Smooth muscle cell (in vitro differentiated cells): ENCODE measurements at regions not wholly inside any gene's neighbourhood (a gene's known extent, or its start where the extent isn't known, plus 50 kb on each side); places are given as distances from the start of the nearest gene placed in this dataset.
A peak's percentile ranks its signal among the peaks of the same experiment; 100 is the strongest.

Experiments
- DNase-seq: peaks from one replicate; lab custom pipeline; 2025; ENCODE audit not compliant: unreplicated experiment; lab: John Stamatoyannopoulos, UW
- H2AFZ ChIP-seq: fragments of 200-600 bp; sonication (generic); 2 replicates; pipeline ENCODE4 v1.6.0; 2016; ENCODE audit warnings: antibody characterized with exemption, low read depth, mild to moderate bottlenecking
- H3F3A ChIP-seq: fragments of 200-600 bp; sonication (generic); 2 replicates; pipeline ENCODE4 v1.6.0; 2017; ENCODE audit warnings: antibody characterized with exemption, low read depth
- H3K27ac ChIP-seq: fragments of 200-600 bp; sonication (generic); 2 replicates; pipeline ENCODE4 v1.5.1; 2016; ENCODE audit warnings: low read depth, mild to moderate bottlenecking
- H3K27me3 ChIP-seq: fragments of 200-600 bp; sonication (generic); 2 replicates; pipeline ENCODE4 v1.6.1; 2016; ENCODE audit warnings: low read depth, mild to moderate bottlenecking
- H3K36me3 ChIP-seq: fragments of 200-600 bp; sonication (generic); 2 replicates; pipeline ENCODE4 v1.5.1; 2016; ENCODE audit warnings: low read depth
- H3K4me1 ChIP-seq: fragments of 200-600 bp; sonication (generic); 2 replicates; pipeline ENCODE4 v1.5.1; 2016; ENCODE audit warnings: low read depth
- H3K4me2 ChIP-seq: fragments of 200-600 bp; sonication (generic); 2 replicates; pipeline ENCODE4 v1.6.0; 2016; ENCODE audit warnings: mild to moderate bottlenecking
- H3K4me3 ChIP-seq: fragments of 200-600 bp; sonication (generic); 2 replicates; pipeline ENCODE4 v1.5.1; 2016; ENCODE audit warnings: mild to moderate bottlenecking
- H3K79me2 ChIP-seq: fragments of 200-600 bp; sonication (generic); 2 replicates; pipeline ENCODE4 v1.6.0; 2016; ENCODE audit warnings: low read depth, mild to moderate bottlenecking
- H3K9ac ChIP-seq: fragments of 200-600 bp; sonication (generic); 2 replicates; pipeline ENCODE4 v1.6.0; 2016; ENCODE audit warnings: low read depth
- H3K9me3 ChIP-seq: fragments of 200-600 bp; sonication (generic); replicated peaks from 2 replicates; pipeline ENCODE4 v1.5.1; 2016; ENCODE audit warnings: low read depth
- H4K20me1 ChIP-seq: fragments of 200-600 bp; sonication (generic); 2 replicates; pipeline ENCODE4 v1.6.0; 2016; ENCODE audit warnings: low read depth
- WGBS: methylation state at CpG from one replicate; pipeline ENCODE4 v1.1.7; 2016; ENCODE audit warnings: low lambda C conversion rate; 5-methylcytosine and 5-hydroxymethylcytosine counted together
- TF ChIP-seq, protein P1 (sequence below): fragments of 200-600 bp; sonication (generic); IDR thresholded peaks from 2 replicates; pipeline ENCODE4 v1.5.1; 2017; ENCODE audit warnings: borderline replicate concordance, mild to moderate bottlenecking, antibody characterized with exemption; ENCODE audit not compliant: insufficient read depth, poor library complexity, severe bottlenecking

- no peaks in the 10 kb centered on the region for H3K9me3 ChIP-seq
- no peaks in the 10 kb centered on the region for H3K27me3 ChIP-seq
- peak overlapping the region; percentile 22 for H3K4me3 ChIP-seq
- no peak overlapping the region for H3K9ac ChIP-seq
- H3K36me3 ChIP-seq, result no peaks in the 10 kb centered on the region
- H4K20me1 ChIP-seq, result no peaks in the 10 kb centered on the region
- no peak for DNase-seq
- H3K79me2 ChIP-seq, result no peaks in the 10 kb centered on the region
- H3K4me2 ChIP-seq, result peak overlapping the region; percentile 46
- TF ChIP-seq, protein P1, sequence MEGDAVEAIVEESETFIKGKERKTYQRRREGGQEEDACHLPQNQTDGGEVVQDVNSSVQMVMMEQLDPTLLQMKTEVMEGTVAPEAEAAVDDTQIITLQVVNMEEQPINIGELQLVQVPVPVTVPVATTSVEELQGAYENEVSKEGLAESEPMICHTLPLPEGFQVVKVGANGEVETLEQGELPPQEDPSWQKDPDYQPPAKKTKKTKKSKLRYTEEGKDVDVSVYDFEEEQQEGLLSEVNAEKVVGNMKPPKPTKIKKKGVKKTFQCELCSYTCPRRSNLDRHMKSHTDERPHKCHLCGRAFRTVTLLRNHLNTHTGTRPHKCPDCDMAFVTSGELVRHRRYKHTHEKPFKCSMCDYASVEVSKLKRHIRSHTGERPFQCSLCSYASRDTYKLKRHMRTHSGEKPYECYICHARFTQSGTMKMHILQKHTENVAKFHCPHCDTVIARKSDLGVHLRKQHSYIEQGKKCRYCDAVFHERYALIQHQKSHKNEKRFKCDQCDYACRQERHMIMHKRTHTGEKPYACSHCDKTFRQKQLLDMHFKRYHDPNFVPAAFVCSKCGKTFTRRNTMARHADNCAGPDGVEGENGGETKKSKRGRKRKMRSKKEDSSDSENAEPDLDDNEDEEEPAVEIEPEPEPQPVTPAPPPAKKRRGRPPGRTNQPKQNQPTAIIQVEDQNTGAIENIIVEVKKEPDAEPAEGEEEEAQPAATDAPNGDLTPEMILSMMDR, result no peak
- 74% methylated on average over 5 of the region's 5 CpGs for WGBS
- H3F3A ChIP-seq, result no peaks in the 10 kb centered on the region
- H3K27ac ChIP-seq, result peak overlapping the region; percentile 5
- H3K4me1 ChIP-seq, result no peaks in the 10 kb centered on the region
- no peak overlapping the region for H2AFZ ChIP-seq
These were observed 262.0 kb upstream of the JARID2 start for GRCh38 chr6:14983599-14984518.

DNA sequence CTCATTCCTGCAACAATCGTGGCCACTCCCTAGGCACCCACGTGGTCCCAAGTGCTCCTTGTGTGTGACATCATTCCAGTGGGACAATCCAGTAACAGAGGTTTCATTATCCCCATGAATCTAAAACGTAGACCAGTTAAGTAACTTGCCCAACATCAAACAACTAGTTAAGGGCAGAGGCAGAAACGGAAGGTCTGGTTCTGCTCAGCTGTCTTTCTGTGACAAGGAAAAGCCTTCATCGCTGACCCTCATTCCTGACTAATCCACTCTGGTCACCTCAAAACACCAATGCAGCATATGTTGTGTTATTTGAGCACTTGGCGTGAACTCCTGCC lies 261.4 kb upstream of the JARID2 start:
- Histone ChIP-seq H3K4me2 (peak overlapping the region; percentile 46), H3K9ac (no peak overlapping the region), H3K4me1 (no peaks in the 10 kb centered on the region), H3K4me3 (peak overlapping the region; percentile 22), H3K9me3 (no peaks in the 10 kb centered on the region), H3K36me3 (no peaks in the 10 kb centered on the region), H3K27ac (peak overlapping the region; percentile 5), H4K20me1 (no peaks in the 10 kb centered on the region), H3K27me3 (no peaks in the 10 kb centered on the region), H3F3A (no peaks in the 10 kb centered on the region), H3K79me2 (no peaks in the 10 kb centered on the region), H2AFZ (no peak overlapping the region)
- no peak for DNase-seq
- WGBS, result 22% methylated on average over 6 of the region's 6 CpGs
- TF ChIP-seq, protein P1, result no peak

DNA sequence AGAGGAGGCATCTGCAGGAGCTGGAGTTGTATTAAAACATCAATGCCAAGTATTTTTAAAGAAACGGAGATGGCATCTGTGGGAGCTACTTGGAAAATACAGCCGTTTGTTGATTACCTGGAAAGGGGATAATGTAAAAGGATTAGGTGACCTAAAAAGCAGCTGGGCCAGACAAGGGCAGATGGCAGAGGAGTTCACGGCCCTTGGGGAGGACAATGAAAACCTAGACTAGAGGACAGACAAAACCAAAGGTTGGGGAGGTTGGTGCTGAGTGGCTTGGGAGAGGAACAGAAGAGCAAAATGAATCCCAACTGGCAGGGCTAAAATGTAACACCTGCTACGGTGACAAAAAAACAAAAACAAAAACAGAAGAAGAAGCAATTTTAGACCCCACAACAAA lies 260.5 kb upstream of the JARID2 start:
- no peaks in the 10 kb centered on the region for H3K4me1 ChIP-seq
- TF ChIP-seq, protein P1, result no peak
- no peaks in the 10 kb centered on the region for H3F3A ChIP-seq
- H3K9me3 ChIP-seq, result no peaks in the 10 kb centered on the region
- no peak overlapping the region for H3K4me3 ChIP-seq
- H4K20me1 ChIP-seq, result no peaks in the 10 kb centered on the region
- no peak overlapping the region for H2AFZ ChIP-seq
- H3K9ac ChIP-seq, result no peak overlapping the region
- no peaks in the 10 kb centered on the region for H3K27me3 ChIP-seq
- no peak for DNase-seq
- 83% methylated on average over 4 of the region's 4 CpGs for WGBS
- no peak overlapping the region for H3K27ac ChIP-seq
- H3K4me2 ChIP-seq, result no peak overlapping the region
- H3K79me2 ChIP-seq, result no peaks in the 10 kb centered on the region
- no peaks in the 10 kb centered on the region for H3K36me3 ChIP-seq

- H3K9ac ChIP-seq, result no peak overlapping the region
- DNase-seq, result no peak
- no peaks in the 10 kb centered on the region for H3F3A ChIP-seq
- no peaks in the 10 kb centered on the region for H3K27me3 ChIP-seq
- WGBS, result 97% methylated on average over 7 of the region's 7 CpGs
- no peak overlapping the region for H3K4me2 ChIP-seq
- H3K4me3 ChIP-seq, result no peak overlapping the region
- H3K36me3 ChIP-seq, result no peaks in the 10 kb centered on the region
- H3K4me1 ChIP-seq, result no peaks in the 10 kb centered on the region
- no peaks in the 10 kb centered on the region for H3K79me2 ChIP-seq
- no peak overlapping the region for H2AFZ ChIP-seq
- TF ChIP-seq, protein P1, result no peak
- no peaks in the 10 kb centered on the region for H4K20me1 ChIP-seq
- H3K9me3 ChIP-seq, result no peaks in the 10 kb centered on the region
- H3K27ac ChIP-seq, result no peak overlapping the region
These were observed 259.5 kb upstream of the JARID2 start for GRCh38 chr6:14986370-14986769.
